ENCODE measurements at regions not wholly inside any gene's neighbourhood (a gene's known extent, or its start where the extent isn't known, plus 50 kb on each side); places are given as distances from the start of the nearest gene placed in this dataset.
A peak's percentile ranks its signal among the peaks of the same experiment; 100 is the strongest.

- DNase-seq (ENCODE audit: low read depth): peak; percentile 41
Observed at GRCh38 chr18:73741946-73742345, 405.7 kb downstream of the FBXO15 start.

GRCh38 chr18:73739098-73739497 lies 408.5 kb downstream of the FBXO15 start:
- DNase-seq (ENCODE audit: low read depth): peak; percentile 91

GRCh38 chr18:73737990-73738389 lies 409.6 kb downstream of the FBXO15 start:
- DNase-seq (ENCODE audit: low read depth): no peak

GRCh38 chr18:73735836-73736235 lies 411.8 kb downstream of the FBXO15 start:
- no peak for DNase-seq (ENCODE audit: low read depth)

- DNase-seq (ENCODE audit: low read depth): no peak
Observed at GRCh38 chr18:73733806-73734314, 413.8 kb downstream of the FBXO15 start.

- no peak for DNase-seq (ENCODE audit: low read depth)
Observed at GRCh38 chr18:73733376-73733775, 414.3 kb downstream of the FBXO15 start.

- DNase-seq (ENCODE audit: low read depth): no peak
Observed at GRCh38 chr18:73728657-73729056, 419.0 kb downstream of the FBXO15 start.

- no peak for DNase-seq (ENCODE audit: low read depth)
Observed at GRCh38 chr18:73724958-73725357, 422.7 kb downstream of the FBXO15 start.

- DNase-seq (ENCODE audit: low read depth): peak; percentile 74
Observed at GRCh38 chr18:73719611-73720010, 428.0 kb downstream of the FBXO15 start.

- DNase-seq (ENCODE audit: low read depth): peak; percentile 71
Observed at GRCh38 chr18:73717570-73717969, 430.1 kb downstream of the FBXO15 start.

- DNase-seq (ENCODE audit: low read depth): no peak
Observed at GRCh38 chr18:73715210-73715670, 432.4 kb downstream of the FBXO15 start.

- no peak for DNase-seq (ENCODE audit: low read depth)
Observed at GRCh38 chr18:73714466-73714865, 433.2 kb downstream of the FBXO15 start.

GRCh38 chr18:73711256-73711655 lies 436.4 kb downstream of the FBXO15 start:
- no peak for DNase-seq (ENCODE audit: low read depth)

- DNase-seq (ENCODE audit: low read depth): no peak
Observed at GRCh38 chr18:73708591-73708990, 439.0 kb downstream of the FBXO15 start.

- DNase-seq (ENCODE audit: low read depth): no peak
Observed at GRCh38 chr18:73707035-73707434, 440.6 kb downstream of the FBXO15 start.

- no peak for DNase-seq (ENCODE audit: low read depth)
Observed at GRCh38 chr18:73697353-73697752, 450.3 kb downstream of the FBXO15 start.

- no peak for DNase-seq (ENCODE audit: low read depth)
Observed at GRCh38 chr18:73696698-73697097, 450.9 kb downstream of the FBXO15 start.

- DNase-seq (ENCODE audit: low read depth): no peak
Observed at GRCh38 chr18:73696171-73696570, 451.5 kb downstream of the FBXO15 start.

- DNase-seq (ENCODE audit: low read depth): no peak
Observed at GRCh38 chr18:73693091-73693490, 454.5 kb downstream of the FBXO15 start.

- DNase-seq (ENCODE audit: low read depth): no peak
Observed at GRCh38 chr18:73691624-73692023, 456.0 kb downstream of the FBXO15 start.

GRCh38 chr18:73691118-73691517 lies 456.5 kb downstream of the FBXO15 start:
- peak; percentile 63 for DNase-seq (ENCODE audit: low read depth)

- DNase-seq (ENCODE audit: low read depth): no peak
Observed at GRCh38 chr18:73690222-73690621, 457.4 kb downstream of the FBXO15 start.

- DNase-seq (ENCODE audit: low read depth): peak; percentile 51
Observed at GRCh38 chr18:73688851-73689711, 458.6 kb downstream of the FBXO15 start.
